Left kidney (tissue), 1 donor: ENCODE measurements at regions not wholly inside any gene's neighbourhood (a gene's known extent, or its start where the extent isn't known, plus 50 kb on each side); places are given as distances from the start of the nearest gene placed in this dataset.

Experiments
- DNase-seq: peaks from one replicate; pipeline ENCODE4 v3.0.0-alpha.2; 2013

- DNase-seq = no peak
These were observed 281.7 kb upstream of the ATP5MC3 start for GRCh38 chr2:175463169-175463568.

GRCh38 chr2:175462246-175462645, 280.7 kb upstream of the ATP5MC3 start:
- DNase-seq = no peak

- DNase-seq = no peak
These were observed 280.3 kb upstream of the ATP5MC3 start for GRCh38 chr2:175461839-175462238.

GRCh38 chr2:175457895-175458448, 276.5 kb upstream of the ATP5MC3 start:
- DNase-seq = no peak

GRCh38 chr2:175454953-175455389, 273.5 kb upstream of the ATP5MC3 start:
- no peak for DNase-seq

- DNase-seq = no peak
These were observed 268.7 kb upstream of the ATP5MC3 start for GRCh38 chr2:175450029-175450760.

- no peak for DNase-seq
These were observed 268.1 kb upstream of the ATP5MC3 start for GRCh38 chr2:175449616-175450015.

- no peak for DNase-seq
These were observed 264.7 kb upstream of the ATP5MC3 start for GRCh38 chr2:175446201-175446600.

- no peak for DNase-seq
These were observed 263.8 kb upstream of the ATP5MC3 start for GRCh38 chr2:175445281-175445680.

GRCh38 chr2:175442441-175442840, 260.9 kb upstream of the ATP5MC3 start:
- DNase-seq = no peak

- no peak for DNase-seq
These were observed 259.8 kb upstream of the ATP5MC3 start for GRCh38 chr2:175441181-175441761.

GRCh38 chr2:175439416-175439815, 257.9 kb upstream of the ATP5MC3 start:
- DNase-seq = no peak

GRCh38 chr2:175437167-175437566, 255.7 kb upstream of the ATP5MC3 start:
- no peak for DNase-seq

- no peak for DNase-seq
These were observed 254.6 kb upstream of the ATP5MC3 start for GRCh38 chr2:175436076-175436475.

- no peak for DNase-seq
These were observed 253.5 kb upstream of the ATP5MC3 start for GRCh38 chr2:175435012-175435411.

- DNase-seq = no peak
These were observed 251.3 kb upstream of the ATP5MC3 start for GRCh38 chr2:175432793-175433192.

- peak; percentile 40 for DNase-seq
These were observed 250.5 kb upstream of the ATP5MC3 start for GRCh38 chr2:175432021-175432420.

- DNase-seq = no peak
These were observed 249.8 kb upstream of the ATP5MC3 start for GRCh38 chr2:175431101-175431946.

- DNase-seq = no peak
These were observed 248.7 kb upstream of the ATP5MC3 start for GRCh38 chr2:175430236-175430635.

- no peak for DNase-seq
These were observed 236.8 kb upstream of the ATP5MC3 start for GRCh38 chr2:175418224-175418835.

- DNase-seq = peak; percentile 66
These were observed 233.5 kb upstream of the ATP5MC3 start for GRCh38 chr2:175414882-175415487.
